ENCODE measurements at regions not wholly inside any gene's neighbourhood (a gene's known extent, or its start where the extent isn't known, plus 50 kb on each side); places are given as distances from the start of the nearest gene placed in this dataset.

GRCh38 chr12:18794000-18794399 lies 56.1 kb downstream of the CAPZA3 start:
- no peak for FAIRE-seq
- DNase-seq (ENCODE audit: insufficient read length, low spot score) = no peak
- no peak for TF ChIP-seq CTCF (IDR thresholded peaks at IDR 0.05; ENCODE audit: insufficient read depth, missing control alignments)

GRCh38 chr12:18797604-18798003 lies 59.7 kb downstream of the CAPZA3 start:
- FAIRE-seq = no peak
- no peak for DNase-seq (ENCODE audit: insufficient read length, low spot score)
- no peak for TF ChIP-seq CTCF (IDR thresholded peaks at IDR 0.05; ENCODE audit: insufficient read depth, missing control alignments)

- no peak for DNase-seq (ENCODE audit: insufficient read length, low spot score)
- no peak for TF ChIP-seq CTCF (IDR thresholded peaks at IDR 0.05; ENCODE audit: insufficient read depth, missing control alignments)
- FAIRE-seq = no peak
These were observed 60.8 kb downstream of the CAPZA3 start for GRCh38 chr12:18798535-18799361.

- TF ChIP-seq CTCF (IDR thresholded peaks at IDR 0.05; ENCODE audit: insufficient read depth, missing control alignments) = no peak
- FAIRE-seq = no peak
- DNase-seq (ENCODE audit: insufficient read length, low spot score) = no peak
These were observed 61.6 kb downstream of the CAPZA3 start for GRCh38 chr12:18799561-18799960.

GRCh38 chr12:18805516-18806248 lies 67.8 kb downstream of the CAPZA3 start:
- FAIRE-seq = no peak
- TF ChIP-seq CTCF (IDR thresholded peaks at IDR 0.05; ENCODE audit: insufficient read depth, missing control alignments) = no peak

GRCh38 chr12:18807714-18808113 lies 69.8 kb downstream of the CAPZA3 start:
- no peak for DNase-seq (ENCODE audit: insufficient read length, low spot score)
- FAIRE-seq = no peak
- no peak for TF ChIP-seq CTCF (IDR thresholded peaks at IDR 0.05; ENCODE audit: insufficient read depth, missing control alignments)

More at GRCh38 chr12:18805516-18806248, 67.8 kb downstream of the CAPZA3 start:
- DNase-seq (ENCODE audit: insufficient read length, low spot score) = no peak

- no peak for TF ChIP-seq CTCF (IDR thresholded peaks at IDR 0.05; ENCODE audit: insufficient read depth, missing control alignments)
- DNase-seq (ENCODE audit: insufficient read length, low spot score) (no peak), FAIRE-seq (no peak)
These were observed 70.3 kb downstream of the CAPZA3 start for GRCh38 chr12:18808221-18808620.

All from D721Med (cell line).